Neutrophil (primary cell): ENCODE measurements at regions not wholly inside any gene's neighbourhood (a gene's known extent, or its start where the extent isn't known, plus 50 kb on each side); places are given as distances from the start of the nearest gene placed in this dataset.

ENCODE experiments used
- H3K27ac ChIP-seq: fragments of 200-600 bp; sonication (generic); 2 replicates; pipeline ENCODE4 v1.5.1; 2016; ENCODE audit warnings: mild to moderate bottlenecking, moderate library complexity
- H3K27me3 ChIP-seq: fragments of 200-600 bp; sonication (generic); 2 replicates; pipeline ENCODE4 v1.6.0; 2016; ENCODE audit warnings: mild to moderate bottlenecking
- H3K36me3 ChIP-seq: fragments of 200-600 bp; sonication (generic); 2 replicates; pipeline ENCODE4 v1.5.1; 2017
- H3K4me1 ChIP-seq, 2 experiments: fragments of 200-600 bp in 1 of 2; sonication (generic) in 1 of 2; 1 replicate in 1 of 2; 2 replicates in 1 of 2; pipeline versions ENCODE4 v1.5.1 to v1.6.1; 2013 to 2016; ENCODE audit warnings: low read depth in 1 of 2, low read length in 1 of 2, mild to moderate bottlenecking in 1 of 2, moderate library complexity in 1 of 2; ENCODE audit not compliant: control insufficient read depth in 1 of 2, insufficient read depth in 1 of 2
- H3K4me3 ChIP-seq, 2 experiments: fragments of 200-600 bp in 1 of 2; sonication (generic) in 1 of 2; 1 replicate in 1 of 2; 2 replicates in 1 of 2; pipeline ENCODE4 v1.5.1; 2013 to 2016; ENCODE audit warnings: low read depth in 1 of 2, low read length in 1 of 2, mild to moderate bottlenecking in 1 of 2, moderate library complexity in 1 of 2
- H3K9me3 ChIP-seq: fragments of 200-600 bp; sonication (generic); 2 replicates; pipeline ENCODE4 v1.5.1; 2016
- CTCF ChIP-seq: fragments of 200-600 bp; sonication (generic); IDR thresholded peaks from 2 replicates; pipeline ENCODE4 v1.5.1; 2016; ENCODE audit warnings: antibody characterized with exemption

GRCh38 chr11:104704888-104705287, 193.4 kb downstream of the CASP12 start:
- Histone ChIP-seq H3K27me3 (no peaks in the 10 kb centered on the region), H3K9me3 (no peaks in the 10 kb centered on the region), H3K4me3 (peak overlapping the region in 1 of 2 experiments; percentile 19), H3K36me3 (no peaks in the 10 kb centered on the region), H3K4me1 (peaks cover 28 to 34% of the 10 kb centered on the region in 2 experiments), H3K27ac (peak overlapping the region; percentile 69)
- no peak for TF ChIP-seq CTCF

- Histone ChIP-seq H3K4me3 (no peak overlapping the region), H3K27ac (peak overlapping the region; percentile 69)
- TF ChIP-seq CTCF, result no peak
Measured at GRCh38 chr11:104704146-104704830, 194.0 kb downstream of the CASP12 start.

GRCh38 chr11:104700609-104701008, 197.7 kb downstream of the CASP12 start:
- Histone ChIP-seq H3K4me3 (no peak overlapping the region), H3K4me1 (peaks cover 26 to 27% of the 10 kb centered on the region in 2 experiments), H3K27ac (no peak overlapping the region), H3K27me3 (no peaks in the 10 kb centered on the region), H3K9me3 (no peaks in the 10 kb centered on the region), H3K36me3 (no peaks in the 10 kb centered on the region)
- TF ChIP-seq CTCF, result no peak

More at GRCh38 chr11:104704146-104704830, 194.0 kb downstream of the CASP12 start:
- Histone ChIP-seq H3K36me3 (no peaks in the 10 kb centered on the region), H3K4me1 (peaks cover 28 to 34% of the 10 kb centered on the region in 2 experiments), H3K27me3 (no peaks in the 10 kb centered on the region), H3K9me3 (no peaks in the 10 kb centered on the region)

- H3K4me1 ChIP-seq, result peaks cover 25 to 27% of the 10 kb centered on the region in 2 experiments
- no peaks in the 10 kb centered on the region for H3K9me3 ChIP-seq
- H3K27ac ChIP-seq, result no peak overlapping the region
- H3K27me3 ChIP-seq, result no peaks in the 10 kb centered on the region
- TF ChIP-seq CTCF, result no peak
- no peaks in the 10 kb centered on the region for H3K36me3 ChIP-seq
- no peak overlapping the region for H3K4me3 ChIP-seq
Measured at GRCh38 chr11:104699981-104700380, 198.3 kb downstream of the CASP12 start.

GRCh38 chr11:104695065-104695463, 203.2 kb downstream of the CASP12 start:
- Histone ChIP-seq H3K27ac (no peak overlapping the region), H3K4me3 (no peak overlapping the region), H3K36me3 (no peaks in the 10 kb centered on the region), H3K27me3 (no peaks in the 10 kb centered on the region), H3K9me3 (no peaks in the 10 kb centered on the region), H3K4me1 (peaks cover 21% of the 10 kb centered on the region in 2 experiments)
- TF ChIP-seq CTCF, result no peak
